Keratinocyte (primary cell): ENCODE measurements at regions not wholly inside any gene's neighbourhood (a gene's known extent, or its start where the extent isn't known, plus 50 kb on each side); places are given as distances from the start of the nearest gene placed in this dataset.

Source experiments
- DNase-seq: peaks from one replicate; pipeline ENCODE4 v3.0.0-alpha.2; 2011; ENCODE audit warnings: low read depth, missing footprints, low spot score
- FAIRE-seq: peaks from 2 replicates; lab custom pipeline; 2011; peaks lifted over from hg19 to GRCh38; lab: Jason Lieb, UNC
- H2AFZ ChIP-seq: 2 replicates; pipeline ENCODE4 v1.6.0; 2012; ENCODE audit warnings: low read length, control low read depth, inconsistent platforms; ENCODE audit not compliant: control insufficient read depth
- H3K27ac ChIP-seq: 2 replicates; pipeline ENCODE4 v1.5.1; 2011; ENCODE audit warnings: low read length; ENCODE audit not compliant: control insufficient read depth, insufficient read depth
- H3K27me3 ChIP-seq: 3 replicates; pipeline ENCODE4 v1.6.0; 2011; ENCODE audit warnings: low read length; ENCODE audit not compliant: control insufficient read depth, insufficient read depth; ENCODE audit errors: extremely low read depth
- H3K36me3 ChIP-seq, 2 experiments: 2 replicates in 1 of 2; 3 replicates in 1 of 2; pipeline ENCODE4 v1.5.1; 2011; ENCODE audit warnings: low read length in 2 of 2, mild to moderate bottlenecking in 1 of 2; ENCODE audit not compliant: control insufficient read depth in 2 of 2, insufficient read depth in 2 of 2; ENCODE audit errors: extremely low read depth in 1 of 2
- H3K4me1 ChIP-seq: 3 replicates; pipeline ENCODE4 v1.5.1; 2011; ENCODE audit warnings: low read length; ENCODE audit not compliant: control insufficient read depth, insufficient read depth; ENCODE audit errors: extremely low read depth
- H3K4me2 ChIP-seq: 3 replicates; pipeline ENCODE4 v1.6.0; 2011; ENCODE audit warnings: low read depth, low read length; ENCODE audit not compliant: control insufficient read depth, insufficient read depth; ENCODE audit errors: extremely low read depth
- H3K4me3 ChIP-seq, 3 experiments: fragments of 200-600 bp in 1 of 3; sonication (generic) in 1 of 3; 2 replicates in 2 of 3; 3 replicates in 1 of 3; pipeline ENCODE4 v1.5.1; 2011 to 2016; ENCODE audit warnings: low read length in 3 of 3, mild to moderate bottlenecking in 3 of 3, control low read depth in 2 of 3, inconsistent platforms in 1 of 3, low read depth in 1 of 3, mixed read lengths in 1 of 3, mixed run types in 1 of 3, moderate library complexity in 1 of 3; ENCODE audit not compliant: control insufficient read depth in 2 of 3, insufficient read depth in 2 of 3; ENCODE audit errors: extremely low read depth in 1 of 3
- H3K79me2 ChIP-seq: 2 replicates; pipeline ENCODE4 v1.6.0; 2012; ENCODE audit warnings: low read length; ENCODE audit not compliant: control insufficient read depth, insufficient read depth
- H3K9ac ChIP-seq: 3 replicates; pipeline ENCODE4 v1.6.0; 2011; ENCODE audit warnings: low read length; ENCODE audit not compliant: control insufficient read depth, insufficient read depth; ENCODE audit errors: extremely low read depth
- H3K9me1 ChIP-seq: 3 replicates; pipeline ENCODE4 v1.6.0; 2011; ENCODE audit warnings: low read length; ENCODE audit not compliant: control insufficient read depth, insufficient read depth; ENCODE audit errors: extremely low read depth
- H3K9me3 ChIP-seq: 2 replicates; pipeline ENCODE4 v1.5.1; 2012; ENCODE audit warnings: low read depth, low read length; ENCODE audit not compliant: control insufficient read depth
- H4K20me1 ChIP-seq: 3 replicates; pipeline ENCODE4 v1.6.0; 2011; ENCODE audit warnings: low read length; ENCODE audit not compliant: control insufficient read depth, insufficient read depth; ENCODE audit errors: extremely low read depth
- EZH2 ChIP-seq: IDR thresholded peaks from one replicate; pipeline ENCODE4 v1.6.1; 2012; ENCODE audit warnings: inconsistent platforms, mild to moderate bottlenecking, low read length, moderate library complexity
- dilution Hi-C: fragments of 300-500 bp; cut with MboI; formaldehyde crosslinking; loops from one replicate; pipeline ENCODE4 v1.7.0; 2020; ENCODE audit warnings: low sequenced_read_pairs; ENCODE audit not compliant: extremely low pct_ligation_motif_present
- TF ChIP-seq, protein P1 (sequence below), 3 experiments: IDR thresholded peaks in 1 of 3; conservative IDR thresholded peaks in 1 of 3; optimal IDR thresholded peaks in 1 of 3; 2 replicates in 2 of 3; 3 replicates in 1 of 3; pipeline versions ENCODE3 to v1.5.1; 2011; ENCODE audit warnings: low read length in 3 of 3, mild to moderate bottlenecking in 3 of 3, moderate library complexity in 2 of 3, control low read depth in 1 of 3, inconsistent platforms in 1 of 3; ENCODE audit not compliant: insufficient read depth in 2 of 3; ENCODE audit errors: extremely low read depth in 1 of 3

DNA sequence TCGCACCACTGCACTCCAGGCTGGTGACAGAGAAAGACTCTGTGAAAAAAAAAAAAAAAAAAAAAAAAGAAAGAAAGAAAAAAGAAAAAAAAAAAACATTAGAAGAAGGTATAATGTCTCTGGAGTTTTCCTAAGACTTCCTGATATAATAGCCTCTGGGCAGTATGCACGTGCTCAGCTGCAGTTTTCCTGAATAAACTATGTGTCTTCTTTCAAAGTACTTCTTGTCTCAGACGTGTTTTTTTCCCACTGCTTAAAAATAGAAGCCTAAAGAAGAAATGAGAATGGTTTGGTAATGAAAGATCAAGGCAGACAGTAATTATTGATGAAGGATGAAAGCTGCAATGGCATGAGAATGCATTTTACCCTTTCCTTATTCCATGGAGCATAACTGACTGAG lies 148.1 kb upstream of the TRPC7 start:
- H3K4me1 ChIP-seq = no peaks in the 10 kb centered on the region
- TF ChIP-seq EZH2 = no peak
- TF ChIP-seq, protein P1, sequence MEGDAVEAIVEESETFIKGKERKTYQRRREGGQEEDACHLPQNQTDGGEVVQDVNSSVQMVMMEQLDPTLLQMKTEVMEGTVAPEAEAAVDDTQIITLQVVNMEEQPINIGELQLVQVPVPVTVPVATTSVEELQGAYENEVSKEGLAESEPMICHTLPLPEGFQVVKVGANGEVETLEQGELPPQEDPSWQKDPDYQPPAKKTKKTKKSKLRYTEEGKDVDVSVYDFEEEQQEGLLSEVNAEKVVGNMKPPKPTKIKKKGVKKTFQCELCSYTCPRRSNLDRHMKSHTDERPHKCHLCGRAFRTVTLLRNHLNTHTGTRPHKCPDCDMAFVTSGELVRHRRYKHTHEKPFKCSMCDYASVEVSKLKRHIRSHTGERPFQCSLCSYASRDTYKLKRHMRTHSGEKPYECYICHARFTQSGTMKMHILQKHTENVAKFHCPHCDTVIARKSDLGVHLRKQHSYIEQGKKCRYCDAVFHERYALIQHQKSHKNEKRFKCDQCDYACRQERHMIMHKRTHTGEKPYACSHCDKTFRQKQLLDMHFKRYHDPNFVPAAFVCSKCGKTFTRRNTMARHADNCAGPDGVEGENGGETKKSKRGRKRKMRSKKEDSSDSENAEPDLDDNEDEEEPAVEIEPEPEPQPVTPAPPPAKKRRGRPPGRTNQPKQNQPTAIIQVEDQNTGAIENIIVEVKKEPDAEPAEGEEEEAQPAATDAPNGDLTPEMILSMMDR (optimal IDR thresholded peaks at IDR 0.05 in 1 of 3, IDR thresholded peaks at IDR 0.05 in 1 of 3, conservative IDR thresholded peaks at IDR 0.05 in 1 of 3; ENCODE audit: extremely low read depth in 1 of 3, insufficient read depth in 2 of 3, low read length in 3 of 3) = no peak
- DNase-seq = no peak
- H3K9me1 ChIP-seq = no peaks in the 10 kb centered on the region
- dilution Hi-C loops = no loop called here
- H3K27me3 ChIP-seq = no peaks in the 10 kb centered on the region
- no peaks in the 10 kb centered on the region for H3K79me2 ChIP-seq
- no peak overlapping the region for H3K4me3 ChIP-seq
- H3K9me3 ChIP-seq = no peaks in the 10 kb centered on the region
- H4K20me1 ChIP-seq = no peaks in the 10 kb centered on the region
- H3K36me3 ChIP-seq = no peaks in the 10 kb centered on the region
- no peak overlapping the region for H3K27ac ChIP-seq
- H3K9ac ChIP-seq = no peak overlapping the region
- H2AFZ ChIP-seq = no peak overlapping the region
- no peak overlapping the region for H3K4me2 ChIP-seq
- FAIRE-seq = no peak

- Histone ChIP-seq H3K79me2 (no peaks in the 10 kb centered on the region), H3K4me3 (no peak overlapping the region), H3K4me1 (no peaks in the 10 kb centered on the region), H3K4me2 (no peak overlapping the region), H3K27ac (no peak overlapping the region), H3K36me3 (no peaks in the 10 kb centered on the region), H3K9ac (no peak overlapping the region), H4K20me1 (no peaks in the 10 kb centered on the region), H3K27me3 (no peaks in the 10 kb centered on the region), H2AFZ (no peak overlapping the region), H3K9me1 (no peaks in the 10 kb centered on the region), H3K9me3 (no peaks in the 10 kb centered on the region)
- dilution Hi-C loops = no loop called here
- no peak for DNase-seq
- TF ChIP-seq EZH2 = no peak
- TF ChIP-seq, protein P1 (optimal IDR thresholded peaks at IDR 0.05 in 1 of 3, IDR thresholded peaks at IDR 0.05 in 1 of 3, conservative IDR thresholded peaks at IDR 0.05 in 1 of 3; ENCODE audit: extremely low read depth in 1 of 3, insufficient read depth in 2 of 3, low read length in 3 of 3) = no peak
- FAIRE-seq = no peak
Measured at GRCh38 chr5:136511046-136511445, 145.7 kb upstream of the TRPC7 start.
